Left lung (tissue), 4 donors: ENCODE measurements at regions not wholly inside any gene's neighbourhood (a gene's known extent, or its start where the extent isn't known, plus 50 kb on each side); places are given as distances from the start of the nearest gene placed in this dataset.
A peak's percentile ranks its signal among the peaks of the same experiment; 100 is the strongest.

Experiments used
- ATAC-seq: fragments of 200-7000 bp; cut with Tn5 transposase; one replicate; pipeline ENCODE4 v1.9.1; 2020; ENCODE audit warnings: moderate library complexity
- DNase-seq, 4 donors: peaks; one replicate each; pipeline ENCODE4 v3.0.0-alpha.2; 2013 to 2020
- H3K27ac ChIP-seq, 2 donors: fragments of 200-600 bp; sonication (generic) in 1 of 2; one replicate each; pipeline versions ENCODE4 v1.5.0 to v1.8.0; 2020 to 2021
- H3K27me3 ChIP-seq, 2 donors: fragments of 200-600 bp; sonication (generic) in 1 of 2; one replicate each; pipeline versions ENCODE4 v1.5.0 to v1.8.0; 2020 to 2021
- H3K36me3 ChIP-seq, 2 donors: fragments of 200-600 bp; sonication (generic) in 1 of 2; one replicate each; pipeline versions ENCODE4 v1.5.0 to v1.8.0; 2020 to 2021
- H3K4me1 ChIP-seq, 2 donors: fragments of 200-600 bp; one replicate each; pipeline ENCODE4 v1.8.0; 2021
- H3K4me3 ChIP-seq, 2 donors: fragments of 200-600 bp; sonication (generic) in 1 of 2; one replicate each; pipeline versions ENCODE4 v1.5.0 to v1.8.0; 2020 to 2021; ENCODE audit warnings: mild to moderate bottlenecking in 1 of 2
- H3K9me3 ChIP-seq, 2 donors: fragments of 200-600 bp; sonication (generic) in 1 of 2; one replicate each; pipeline versions ENCODE4 v1.5.0 to v1.8.0; 2020 to 2021
- intact Hi-C, 2 donors: fragments of 100-400 bp; cut with DNase I; formaldehyde crosslinking; loops; one replicate each; pipeline versions ENCODE4 v1.11.2 to v1.14.2; 2022
- TF ChIP-seq, protein P1 (sequence below), 2 donors: fragments of 200-600 bp; sonication (generic) in 1 of 2; IDR thresholded peaks; one replicate each; pipeline versions ENCODE4 v1.5.0 to v1.8.0; 2021; ENCODE audit warnings: antibody characterized with exemption in 2 of 2
- donor health status: DM: no; HTN: yes; CAD: no.
- donor health status: DM: no; HTN: no; CAD: no.

DNA sequence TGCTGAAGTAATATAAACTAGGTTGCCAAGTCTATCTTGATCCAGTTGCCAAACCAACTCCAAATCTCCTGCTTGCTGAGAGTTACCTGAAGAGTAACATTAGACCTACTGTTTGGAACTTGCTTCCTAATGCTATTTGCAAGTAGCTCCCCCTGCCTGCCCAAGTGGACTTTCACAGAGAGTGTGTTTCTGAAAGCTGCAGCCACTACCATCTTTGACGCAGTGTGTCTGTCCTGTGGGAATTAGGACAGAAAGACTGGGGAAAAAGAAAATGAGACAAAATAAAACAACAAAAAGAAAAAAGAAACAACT, 195.0 kb upstream of the HS3ST1 start:
- peak; percentile 87 for ATAC-seq

DNA sequence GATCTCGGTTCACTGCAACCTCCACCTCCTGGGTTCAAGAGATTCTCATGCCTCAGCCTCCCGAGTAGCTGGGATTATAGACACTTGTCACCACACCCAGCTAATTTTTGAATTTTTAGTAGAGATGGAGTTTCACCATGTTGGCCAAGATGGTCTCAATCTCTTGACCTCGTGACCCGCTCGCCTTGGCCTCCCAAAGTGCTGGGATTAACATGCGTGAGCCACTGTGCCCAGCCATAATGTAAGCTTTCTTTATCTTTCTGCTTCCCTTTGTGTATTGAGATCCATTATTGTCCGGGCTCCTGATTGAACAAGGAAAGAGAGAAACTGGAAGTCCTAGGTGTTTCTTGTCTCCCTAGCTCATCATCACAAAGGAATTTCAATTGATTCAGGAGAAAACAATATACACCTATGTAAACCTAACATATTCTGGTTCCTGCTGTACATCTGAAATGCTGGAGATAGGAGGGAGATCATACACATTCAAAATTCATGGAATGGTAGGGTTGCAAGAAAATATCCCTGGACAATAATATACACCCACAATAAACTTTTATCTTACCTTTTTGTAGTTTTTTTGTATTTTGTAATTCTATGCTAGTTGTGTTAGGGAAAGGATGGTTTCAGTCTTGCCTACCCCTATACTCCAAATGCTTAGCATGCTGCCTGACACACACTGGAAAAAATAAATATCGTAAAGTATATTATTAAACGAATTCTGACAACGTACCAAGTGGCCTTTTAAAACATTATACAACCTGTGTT, 194.4 kb upstream of the HS3ST1 start:
- no peaks in the 10 kb centered on the region for H3K9me3 ChIP-seq
- H3K4me3 ChIP-seq: no peak overlapping the region
- DNase-seq (no peak), ATAC-seq (no peak)
- no peaks in the 10 kb centered on the region for H3K36me3 ChIP-seq
- TF ChIP-seq, protein P1, sequence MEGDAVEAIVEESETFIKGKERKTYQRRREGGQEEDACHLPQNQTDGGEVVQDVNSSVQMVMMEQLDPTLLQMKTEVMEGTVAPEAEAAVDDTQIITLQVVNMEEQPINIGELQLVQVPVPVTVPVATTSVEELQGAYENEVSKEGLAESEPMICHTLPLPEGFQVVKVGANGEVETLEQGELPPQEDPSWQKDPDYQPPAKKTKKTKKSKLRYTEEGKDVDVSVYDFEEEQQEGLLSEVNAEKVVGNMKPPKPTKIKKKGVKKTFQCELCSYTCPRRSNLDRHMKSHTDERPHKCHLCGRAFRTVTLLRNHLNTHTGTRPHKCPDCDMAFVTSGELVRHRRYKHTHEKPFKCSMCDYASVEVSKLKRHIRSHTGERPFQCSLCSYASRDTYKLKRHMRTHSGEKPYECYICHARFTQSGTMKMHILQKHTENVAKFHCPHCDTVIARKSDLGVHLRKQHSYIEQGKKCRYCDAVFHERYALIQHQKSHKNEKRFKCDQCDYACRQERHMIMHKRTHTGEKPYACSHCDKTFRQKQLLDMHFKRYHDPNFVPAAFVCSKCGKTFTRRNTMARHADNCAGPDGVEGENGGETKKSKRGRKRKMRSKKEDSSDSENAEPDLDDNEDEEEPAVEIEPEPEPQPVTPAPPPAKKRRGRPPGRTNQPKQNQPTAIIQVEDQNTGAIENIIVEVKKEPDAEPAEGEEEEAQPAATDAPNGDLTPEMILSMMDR (IDR thresholded peaks at IDR 0.05): no peak
- H3K4me1 ChIP-seq: no peaks in the 10 kb centered on the region
- no peaks in the 10 kb centered on the region for H3K27me3 ChIP-seq
- intact Hi-C loops: no loop called here
- no peak overlapping the region for H3K27ac ChIP-seq

More for the DNA sequence above, 195.0 kb upstream of the HS3ST1 start:
- Histone ChIP-seq H3K4me1 (no peaks in the 10 kb centered on the region), H3K27ac (no peak overlapping the region), H3K9me3 (no peaks in the 10 kb centered on the region), H3K4me3 (no peak overlapping the region), H3K27me3 (no peaks in the 10 kb centered on the region), H3K36me3 (no peaks in the 10 kb centered on the region)
- TF ChIP-seq, protein P1 (IDR thresholded peaks at IDR 0.05): peak in 1 of 2 donors; percentile 28
- intact Hi-C loops: no loop called here
- peak in 1 of 4 donors; percentile 32 for DNase-seq

DNA sequence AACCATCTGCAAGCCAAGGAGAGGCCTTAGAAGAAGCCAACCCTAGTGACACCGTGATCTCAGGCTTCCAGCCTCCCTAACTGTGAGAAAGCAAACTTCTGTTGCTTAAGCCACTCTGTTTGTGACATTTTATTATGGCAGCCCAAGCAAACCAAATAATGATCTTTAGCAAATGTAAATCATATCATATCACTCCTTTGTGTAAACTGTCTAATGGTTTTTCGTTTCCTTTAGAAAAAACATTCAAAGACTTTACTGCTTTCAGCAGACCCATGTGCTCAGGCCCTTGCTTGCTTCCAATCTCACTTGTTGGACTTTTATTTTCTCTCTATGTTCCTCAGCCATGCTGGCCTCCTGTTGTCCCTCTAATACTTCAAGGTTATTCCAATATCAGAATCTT, 192.2 kb upstream of the HS3ST1 start:
- TF ChIP-seq, protein P1 (IDR thresholded peaks at IDR 0.05): no peak
- H3K9me3 ChIP-seq: no peaks in the 10 kb centered on the region
- H3K27ac ChIP-seq: no peak overlapping the region
- DNase-seq (peak in 2 of 4 donors; percentile 33 to 52), ATAC-seq (no peak)
- no peaks in the 10 kb centered on the region for H3K36me3 ChIP-seq
- intact Hi-C loops: no loop called here
- no peak overlapping the region for H3K4me3 ChIP-seq
- H3K4me1 ChIP-seq: no peaks in the 10 kb centered on the region
- no peaks in the 10 kb centered on the region for H3K27me3 ChIP-seq

DNA sequence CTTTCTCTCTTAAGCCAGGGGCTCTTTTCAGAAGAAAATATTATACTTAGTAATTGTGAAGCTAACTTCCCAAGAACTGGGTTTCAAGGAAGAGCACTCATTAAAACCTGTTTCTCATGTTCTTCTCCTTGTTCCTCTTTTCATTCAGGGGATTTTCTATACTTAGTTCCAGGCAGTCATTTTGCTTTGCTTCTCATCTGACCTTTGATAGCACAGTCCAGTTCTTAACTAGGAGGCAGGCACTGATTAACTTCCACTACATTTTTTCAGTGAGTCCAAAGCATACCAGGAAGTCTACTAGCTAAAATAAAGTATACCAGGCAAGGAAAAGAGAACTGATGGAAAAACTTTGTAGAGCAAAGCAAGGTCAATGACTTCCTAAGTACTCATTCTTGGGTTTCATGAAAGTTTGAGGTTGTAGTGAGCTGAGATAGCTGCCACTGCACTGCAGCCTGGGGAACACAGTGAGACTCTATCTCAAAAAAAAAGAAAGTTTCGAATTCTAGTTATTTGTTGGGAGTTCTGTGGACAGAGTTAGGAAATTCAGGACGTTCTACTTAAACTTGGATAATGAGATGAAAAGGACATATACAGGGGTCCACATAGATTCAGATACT, 190.1 kb upstream of the HS3ST1 start:
- Histone ChIP-seq H3K27ac (no peak overlapping the region), H3K27me3 (no peaks in the 10 kb centered on the region), H3K4me1 (no peaks in the 10 kb centered on the region), H3K9me3 (no peaks in the 10 kb centered on the region), H3K4me3 (no peak overlapping the region), H3K36me3 (no peaks in the 10 kb centered on the region)
- ATAC-seq (peak; percentile 66), DNase-seq (no peak)
- TF ChIP-seq, protein P1 (IDR thresholded peaks at IDR 0.05): no peak
- intact Hi-C loops: no loop called here

DNA sequence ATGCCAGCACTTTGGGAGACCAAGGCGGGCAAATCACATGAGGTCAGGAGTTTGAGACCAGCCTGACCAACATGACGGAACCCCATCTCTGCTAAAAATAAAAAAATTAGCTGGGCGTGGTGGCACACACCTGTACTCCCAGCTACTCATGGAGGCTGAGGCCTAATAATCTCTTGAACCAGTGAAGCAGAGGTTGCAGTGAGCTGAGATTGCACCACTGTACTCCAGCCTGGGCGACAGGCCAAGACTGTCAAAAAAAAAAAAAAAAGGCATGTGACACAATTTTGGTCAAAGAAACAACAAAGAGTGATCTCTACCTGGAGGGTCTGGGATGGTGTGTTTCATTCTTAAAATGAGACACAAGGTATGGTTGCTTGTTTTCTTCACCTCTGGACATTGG, 188.2 kb upstream of the HS3ST1 start:
- Histone ChIP-seq H3K4me3 (no peak overlapping the region), H3K27me3 (no peaks in the 10 kb centered on the region), H3K27ac (no peak overlapping the region), H3K36me3 (no peaks in the 10 kb centered on the region), H3K9me3 (no peaks in the 10 kb centered on the region), H3K4me1 (no peaks in the 10 kb centered on the region)
- no peak for DNase-seq
- intact Hi-C loops: no loop called here
- TF ChIP-seq, protein P1 (IDR thresholded peaks at IDR 0.05): no peak
- no peak for ATAC-seq
